ENCODE measurements at regions not wholly inside any gene's neighbourhood (a gene's known extent, or its start where the extent isn't known, plus 50 kb on each side); places are given as distances from the start of the nearest gene placed in this dataset.

GRCh38 chr6:119742188-119742803, 392.7 kb upstream of the MAN1A1 start:
- no TSS peak for BruUV-seq (replicated peaks)
- intact Hi-C loops (cut with micrococcal nuclease; ENCODE audit: unreplicated experiment) = loop anchor here (1.0 to 5.0 kb wide), 6 partner anchors 237 to 1084 kb away; no protein-coding TSS in a partner anchor

DNA sequence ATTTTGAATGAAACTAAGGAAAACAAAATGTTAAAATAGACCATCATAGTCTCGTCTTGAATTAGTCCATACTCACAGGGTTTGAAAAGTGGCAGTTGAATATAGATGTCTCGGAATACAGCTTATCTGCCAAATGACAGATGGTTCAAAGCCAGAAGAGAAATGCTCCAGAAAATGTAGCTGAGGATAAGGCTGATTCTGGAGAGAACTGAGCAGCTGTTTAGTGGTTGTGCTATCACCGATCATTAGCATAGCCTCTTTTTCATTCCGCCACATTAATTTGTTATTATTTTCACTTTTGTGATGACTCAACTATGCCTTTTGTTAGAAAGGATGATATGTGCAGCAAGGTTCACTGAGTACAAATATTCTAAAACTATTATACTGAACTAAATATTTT, 390.2 kb upstream of the MAN1A1 start:
- Mint-ChIP-seq H3K9me3 (ENCODE audit: low read depth, unreplicated experiment) (no peaks in the 10 kb centered on the region), H3K4me3 (ENCODE audit: low read depth, unreplicated experiment) (no peak overlapping the region), H3K27ac (ENCODE audit: unreplicated experiment) (no peak overlapping the region), H3K36me3 (ENCODE audit: insufficient read depth, unreplicated experiment) (no peaks in the 10 kb centered on the region), H3K4me1 (ENCODE audit: low read depth, unreplicated experiment) (no peaks in the 10 kb centered on the region), H3K27me3 (ENCODE audit: unreplicated experiment) (peaks cover 12% of the 10 kb centered on the region)
- CTCF ChIA-PET = no interaction called here
- DNase-seq = no peak
- intact Hi-C loops (cut with micrococcal nuclease; ENCODE audit: unreplicated experiment) = loop anchor here (5.0 kb wide), 4 partner anchors 338 to 638 kb away; no protein-coding TSS in a partner anchor
- no TSS peak for BruUV-seq (replicated peaks)
- TF ChIP-seq, protein P1, sequence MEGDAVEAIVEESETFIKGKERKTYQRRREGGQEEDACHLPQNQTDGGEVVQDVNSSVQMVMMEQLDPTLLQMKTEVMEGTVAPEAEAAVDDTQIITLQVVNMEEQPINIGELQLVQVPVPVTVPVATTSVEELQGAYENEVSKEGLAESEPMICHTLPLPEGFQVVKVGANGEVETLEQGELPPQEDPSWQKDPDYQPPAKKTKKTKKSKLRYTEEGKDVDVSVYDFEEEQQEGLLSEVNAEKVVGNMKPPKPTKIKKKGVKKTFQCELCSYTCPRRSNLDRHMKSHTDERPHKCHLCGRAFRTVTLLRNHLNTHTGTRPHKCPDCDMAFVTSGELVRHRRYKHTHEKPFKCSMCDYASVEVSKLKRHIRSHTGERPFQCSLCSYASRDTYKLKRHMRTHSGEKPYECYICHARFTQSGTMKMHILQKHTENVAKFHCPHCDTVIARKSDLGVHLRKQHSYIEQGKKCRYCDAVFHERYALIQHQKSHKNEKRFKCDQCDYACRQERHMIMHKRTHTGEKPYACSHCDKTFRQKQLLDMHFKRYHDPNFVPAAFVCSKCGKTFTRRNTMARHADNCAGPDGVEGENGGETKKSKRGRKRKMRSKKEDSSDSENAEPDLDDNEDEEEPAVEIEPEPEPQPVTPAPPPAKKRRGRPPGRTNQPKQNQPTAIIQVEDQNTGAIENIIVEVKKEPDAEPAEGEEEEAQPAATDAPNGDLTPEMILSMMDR (IDR thresholded peaks at IDR 0.05; ENCODE audit: unreplicated experiment) = no peak

More at GRCh38 chr6:119742188-119742803, 392.7 kb upstream of the MAN1A1 start:
- TF ChIP-seq, protein P1 (IDR thresholded peaks at IDR 0.05; ENCODE audit: unreplicated experiment) = peak; percentile 81
- no peak overlapping the region for H3K27ac Mint-ChIP-seq (ENCODE audit: unreplicated experiment)
- no peaks in the 10 kb centered on the region for H3K9me3 Mint-ChIP-seq (ENCODE audit: low read depth, unreplicated experiment)
- no peaks in the 10 kb centered on the region for H3K36me3 Mint-ChIP-seq (ENCODE audit: insufficient read depth, unreplicated experiment)
- peak; percentile 70 for DNase-seq
- no peaks in the 10 kb centered on the region for H3K4me1 Mint-ChIP-seq (ENCODE audit: low read depth, unreplicated experiment)
- H3K27me3 Mint-ChIP-seq (ENCODE audit: unreplicated experiment) = no peaks in the 10 kb centered on the region
- CTCF ChIA-PET = no interaction called here
- no peak overlapping the region for H3K4me3 Mint-ChIP-seq (ENCODE audit: low read depth, unreplicated experiment)

- Mint-ChIP-seq H3K36me3 (ENCODE audit: insufficient read depth, unreplicated experiment) (no peaks in the 10 kb centered on the region), H3K9me3 (ENCODE audit: low read depth, unreplicated experiment) (no peaks in the 10 kb centered on the region), H3K4me3 (ENCODE audit: low read depth, unreplicated experiment) (no peak overlapping the region), H3K4me1 (ENCODE audit: low read depth, unreplicated experiment) (no peaks in the 10 kb centered on the region), H3K27me3 (ENCODE audit: unreplicated experiment) (peaks cover 13% of the 10 kb centered on the region), H3K27ac (ENCODE audit: unreplicated experiment) (no peak overlapping the region)
- intact Hi-C loops (cut with micrococcal nuclease; ENCODE audit: unreplicated experiment) = no loop called here
- BruUV-seq (replicated peaks) = no TSS peak
- CTCF ChIA-PET = no interaction called here
- TF ChIP-seq, protein P1 (IDR thresholded peaks at IDR 0.05; ENCODE audit: unreplicated experiment) = no peak
- DNase-seq = no peak
These were observed 388.9 kb upstream of the MAN1A1 start for GRCh38 chr6:119738425-119738824.

DNA sequence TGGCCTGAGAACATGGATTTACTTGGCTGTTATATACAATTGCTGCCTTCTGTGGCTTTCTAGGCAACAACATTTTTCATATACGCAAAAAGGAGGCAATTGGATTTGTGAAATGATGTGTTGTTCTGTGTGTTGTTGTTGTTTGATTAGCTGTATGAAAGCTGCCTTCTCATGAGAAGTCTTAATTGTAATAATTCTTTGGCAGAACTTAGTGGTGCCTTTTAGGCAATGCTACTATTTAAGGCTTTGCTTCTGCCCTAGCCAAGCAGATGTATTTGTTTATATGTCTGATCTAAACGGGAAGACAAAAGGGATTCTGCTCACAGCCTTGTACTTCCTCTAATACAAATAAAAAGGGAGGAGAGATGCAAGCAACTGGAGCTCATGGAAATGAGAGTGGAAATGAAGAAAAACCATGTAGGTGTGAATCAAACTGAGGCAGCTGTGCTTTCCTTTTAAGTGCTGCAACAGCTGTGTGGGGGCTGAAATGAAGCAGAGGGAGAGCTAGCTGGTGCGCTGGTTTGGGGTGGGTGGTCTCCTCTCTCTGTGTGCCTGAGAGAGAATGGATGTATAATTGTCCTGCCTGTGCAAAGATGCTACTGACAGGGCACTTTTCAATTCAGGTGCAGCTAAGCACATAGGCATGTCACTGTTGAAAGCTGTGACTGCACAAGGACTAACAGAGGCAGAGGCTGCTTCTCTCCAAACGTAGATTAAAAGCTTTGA, 386.9 kb upstream of the MAN1A1 start:
- intact Hi-C loops (cut with micrococcal nuclease; ENCODE audit: unreplicated experiment) = no loop called here
- Mint-ChIP-seq H3K27ac (ENCODE audit: unreplicated experiment) (no peak overlapping the region), H3K9me3 (ENCODE audit: low read depth, unreplicated experiment) (no peaks in the 10 kb centered on the region), H3K4me3 (ENCODE audit: low read depth, unreplicated experiment) (no peak overlapping the region), H3K27me3 (ENCODE audit: unreplicated experiment) (peaks cover 13% of the 10 kb centered on the region), H3K4me1 (ENCODE audit: low read depth, unreplicated experiment) (no peaks in the 10 kb centered on the region), H3K36me3 (ENCODE audit: insufficient read depth, unreplicated experiment) (no peaks in the 10 kb centered on the region)
- no peak for DNase-seq
- CTCF ChIA-PET = no interaction called here
- no TSS peak for BruUV-seq (replicated peaks)
- TF ChIP-seq, protein P1 (IDR thresholded peaks at IDR 0.05; ENCODE audit: unreplicated experiment) = no peak

Data from Calu3 (cell line).